GM23338 (cell line): ENCODE measurements at regions not wholly inside any gene's neighbourhood (a gene's known extent, or its start where the extent isn't known, plus 50 kb on each side); places are given as distances from the start of the nearest gene placed in this dataset.

Experiments
- ATAC-seq: fragments of 200-7000 bp; cut with Tn5 transposase; 3 replicates; pipeline ENCODE4 v1.9.1; 2020
- DNase-seq: peaks from one replicate; pipeline ENCODE4 v3.0.0-alpha.2; 2015; ENCODE audit warnings: low spot score
- H2AFZ ChIP-seq: fragments of 200-600 bp; sonication (generic); 2 replicates; pipeline ENCODE4 v1.8.0; 2016; ENCODE audit warnings: antibody characterized with exemption, mild to moderate bottlenecking, moderate library complexity
- H3F3A ChIP-seq: fragments of 200-600 bp; sonication (generic); replicated peaks from 2 replicates; pipeline ENCODE4 v1.8.0; 2017; ENCODE audit warnings: antibody characterized with exemption, mixed run types, low read depth
- H3K27ac ChIP-seq: fragments of 200-600 bp; sonication (generic); 2 replicates; pipeline ENCODE4 v1.6.1; 2016; ENCODE audit warnings: low read depth
- H3K27me3 ChIP-seq: fragments of 200-600 bp; sonication (generic); 2 replicates; pipeline ENCODE4 v1.8.0; 2016; ENCODE audit warnings: mild to moderate bottlenecking, mixed run types, moderate library complexity; ENCODE audit not compliant: insufficient read depth
- H3K36me3 ChIP-seq: fragments of 200-600 bp; sonication (generic); 2 replicates; pipeline ENCODE4 v1.8.0; 2016; ENCODE audit warnings: mild to moderate bottlenecking; ENCODE audit not compliant: insufficient read depth
- H3K4me1 ChIP-seq: fragments of 200-600 bp; sonication (generic); 2 replicates; pipeline ENCODE4 v1.8.0; 2016; ENCODE audit warnings: mild to moderate bottlenecking, moderate library complexity; ENCODE audit not compliant: insufficient read depth
- H3K4me2 ChIP-seq: fragments of 200-600 bp; sonication (generic); 2 replicates; pipeline ENCODE4 v1.7.1; 2017; ENCODE audit warnings: mixed run types
- H3K4me3 ChIP-seq: fragments of 200-600 bp; sonication (generic); 2 replicates; pipeline ENCODE4 v1.6.1; 2016; ENCODE audit warnings: mixed run types
- H3K79me2 ChIP-seq: fragments of 200-600 bp; sonication (generic); replicated peaks from 2 replicates; pipeline ENCODE4 v1.8.0; 2017; ENCODE audit warnings: mild to moderate bottlenecking; ENCODE audit not compliant: insufficient read depth
- H3K9me2 ChIP-seq: fragments of 200-600 bp; sonication (generic); 2 replicates; pipeline ENCODE4 v1.8.0; 2017; ENCODE audit not compliant: insufficient read depth
- H4K20me1 ChIP-seq: fragments of 200-600 bp; sonication (generic); replicated peaks from 2 replicates; pipeline ENCODE4 v1.8.0; 2017; ENCODE audit warnings: mild to moderate bottlenecking; ENCODE audit not compliant: insufficient read depth
- H3K27ac Mint-ChIP-seq: 2 replicates; pipeline ENCODE4 v1.8.0; 2020; ENCODE audit warnings: inconsistent platforms, mild to moderate bottlenecking, moderate library complexity, mixed read lengths
- H3K27me3 Mint-ChIP-seq: 3 replicates; pipeline ENCODE4 v1.8.0; 2022; ENCODE audit warnings: low read depth, mild to moderate bottlenecking, moderate library complexity, mixed read lengths, inconsistent platforms; ENCODE audit not compliant: insufficient read depth, poor library complexity
- H3K36me3 Mint-ChIP-seq: 3 replicates; pipeline ENCODE4 v1.8.0; 2021; ENCODE audit warnings: low read depth, mild to moderate bottlenecking, inconsistent platforms, moderate library complexity, mixed read lengths
- H3K4me1 Mint-ChIP-seq: 3 replicates; pipeline ENCODE4 v1.8.0; 2020; ENCODE audit warnings: mild to moderate bottlenecking, inconsistent platforms, mixed read lengths
- H3K4me3 Mint-ChIP-seq: 3 replicates; pipeline ENCODE4 v1.8.0; 2021; ENCODE audit warnings: moderate library complexity, mild to moderate bottlenecking, inconsistent platforms, mixed read lengths
- H3K9me3 Mint-ChIP-seq: 3 replicates; pipeline ENCODE4 v1.8.0; 2020; ENCODE audit warnings: moderate library complexity, mild to moderate bottlenecking, inconsistent platforms, mixed read lengths
- JUNB ChIP-seq: IDR thresholded peaks from one replicate; pipeline ENCODE4 v1.6.1; 2016; ENCODE audit warnings: antibody characterized with exemption; ENCODE audit not compliant: unreplicated experiment
- POLR2AphosphoS5 ChIP-seq: IDR thresholded peaks from 2 replicates; pipeline ENCODE4 v1.6.1; 2016; ENCODE audit warnings: antibody characterized with exemption, low read depth
- STAT1 ChIP-seq: IDR thresholded peaks from one replicate; pipeline ENCODE4 v1.6.1; 2016; ENCODE audit warnings: antibody characterized with exemption; ENCODE audit not compliant: unreplicated experiment
- TF ChIP-seq, protein P1 (sequence below): IDR thresholded peaks from one replicate; pipeline ENCODE4 v1.6.1; 2018; ENCODE audit warnings: antibody characterized with exemption; ENCODE audit not compliant: unreplicated experiment
- TF ChIP-seq, protein P2 (sequence below), 2 experiments: fragments of 200-600 bp in 1 of 2; sonication (generic) in 1 of 2; conservative IDR thresholded peaks; 2 replicates each; pipeline versions ENCODE4 v1.5.1 to v1.6.1; 2016 to 2017; ENCODE audit warnings: antibody characterized with exemption in 2 of 2, low read depth in 2 of 2, mild to moderate bottlenecking in 2 of 2, moderate library complexity in 1 of 2
- TF ChIP-seq, protein P3 (sequence below): IDR thresholded peaks from 2 replicates; pipeline ENCODE4 v1.6.1; 2016; ENCODE audit warnings: antibody characterized with exemption
- TF ChIP-seq, protein P4 (sequence below): fragments of 250-450 bp; sonication (Bioruptor Pico); IDR thresholded peaks from 2 replicates; pipeline ENCODE4 v1.5.0; 2020; ENCODE audit warnings: mild to moderate bottlenecking, moderate library complexity

DNA sequence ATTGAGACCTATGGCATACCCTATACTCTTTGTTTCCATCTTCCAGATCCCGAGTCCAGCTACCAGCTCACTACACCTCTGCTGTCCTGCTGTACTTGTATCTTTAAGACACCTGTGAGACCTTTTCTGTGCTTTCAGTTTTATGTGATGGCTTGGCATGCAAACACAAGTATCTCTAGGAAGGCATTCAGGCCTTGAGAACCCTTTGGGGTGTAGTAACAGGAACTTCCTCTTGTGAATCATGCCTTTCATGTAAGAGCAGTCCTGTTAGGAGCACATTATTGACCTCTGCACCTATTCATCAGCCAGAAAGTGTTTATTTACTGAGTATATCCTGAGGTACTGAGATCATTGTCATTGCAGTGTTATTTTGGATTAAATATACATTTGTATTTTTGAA lies 87.0 kb upstream of the HTR2A start:
- no peak overlapping the region for H3K27ac ChIP-seq
- no peak overlapping the region for H3K4me2 ChIP-seq
- DNase-seq (no peak), ATAC-seq (no peak)
- H3K9me2 ChIP-seq = no peaks in the 10 kb centered on the region
- H3K27ac Mint-ChIP-seq = no peak overlapping the region
- H3K9me3 Mint-ChIP-seq = no peaks in the 10 kb centered on the region
- no peaks in the 10 kb centered on the region for H3K79me2 ChIP-seq
- H3K4me1 Mint-ChIP-seq = no peaks in the 10 kb centered on the region
- no peaks in the 10 kb centered on the region for H3K36me3 Mint-ChIP-seq
- H3K27me3 ChIP-seq = no peaks in the 10 kb centered on the region
- H3K4me3 ChIP-seq = no peak overlapping the region
- TF ChIP-seq POLR2AphosphoS5 = no peak
- TF ChIP-seq, protein P1, sequence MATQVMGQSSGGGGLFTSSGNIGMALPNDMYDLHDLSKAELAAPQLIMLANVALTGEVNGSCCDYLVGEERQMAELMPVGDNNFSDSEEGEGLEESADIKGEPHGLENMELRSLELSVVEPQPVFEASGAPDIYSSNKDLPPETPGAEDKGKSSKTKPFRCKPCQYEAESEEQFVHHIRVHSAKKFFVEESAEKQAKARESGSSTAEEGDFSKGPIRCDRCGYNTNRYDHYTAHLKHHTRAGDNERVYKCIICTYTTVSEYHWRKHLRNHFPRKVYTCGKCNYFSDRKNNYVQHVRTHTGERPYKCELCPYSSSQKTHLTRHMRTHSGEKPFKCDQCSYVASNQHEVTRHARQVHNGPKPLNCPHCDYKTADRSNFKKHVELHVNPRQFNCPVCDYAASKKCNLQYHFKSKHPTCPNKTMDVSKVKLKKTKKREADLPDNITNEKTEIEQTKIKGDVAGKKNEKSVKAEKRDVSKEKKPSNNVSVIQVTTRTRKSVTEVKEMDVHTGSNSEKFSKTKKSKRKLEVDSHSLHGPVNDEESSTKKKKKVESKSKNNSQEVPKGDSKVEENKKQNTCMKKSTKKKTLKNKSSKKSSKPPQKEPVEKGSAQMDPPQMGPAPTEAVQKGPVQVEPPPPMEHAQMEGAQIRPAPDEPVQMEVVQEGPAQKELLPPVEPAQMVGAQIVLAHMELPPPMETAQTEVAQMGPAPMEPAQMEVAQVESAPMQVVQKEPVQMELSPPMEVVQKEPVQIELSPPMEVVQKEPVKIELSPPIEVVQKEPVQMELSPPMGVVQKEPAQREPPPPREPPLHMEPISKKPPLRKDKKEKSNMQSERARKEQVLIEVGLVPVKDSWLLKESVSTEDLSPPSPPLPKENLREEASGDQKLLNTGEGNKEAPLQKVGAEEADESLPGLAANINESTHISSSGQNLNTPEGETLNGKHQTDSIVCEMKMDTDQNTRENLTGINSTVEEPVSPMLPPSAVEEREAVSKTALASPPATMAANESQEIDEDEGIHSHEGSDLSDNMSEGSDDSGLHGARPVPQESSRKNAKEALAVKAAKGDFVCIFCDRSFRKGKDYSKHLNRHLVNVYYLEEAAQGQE = no peak
- TF ChIP-seq JUNB = no peak
- TF ChIP-seq STAT1 = no peak
- TF ChIP-seq, protein P2, sequence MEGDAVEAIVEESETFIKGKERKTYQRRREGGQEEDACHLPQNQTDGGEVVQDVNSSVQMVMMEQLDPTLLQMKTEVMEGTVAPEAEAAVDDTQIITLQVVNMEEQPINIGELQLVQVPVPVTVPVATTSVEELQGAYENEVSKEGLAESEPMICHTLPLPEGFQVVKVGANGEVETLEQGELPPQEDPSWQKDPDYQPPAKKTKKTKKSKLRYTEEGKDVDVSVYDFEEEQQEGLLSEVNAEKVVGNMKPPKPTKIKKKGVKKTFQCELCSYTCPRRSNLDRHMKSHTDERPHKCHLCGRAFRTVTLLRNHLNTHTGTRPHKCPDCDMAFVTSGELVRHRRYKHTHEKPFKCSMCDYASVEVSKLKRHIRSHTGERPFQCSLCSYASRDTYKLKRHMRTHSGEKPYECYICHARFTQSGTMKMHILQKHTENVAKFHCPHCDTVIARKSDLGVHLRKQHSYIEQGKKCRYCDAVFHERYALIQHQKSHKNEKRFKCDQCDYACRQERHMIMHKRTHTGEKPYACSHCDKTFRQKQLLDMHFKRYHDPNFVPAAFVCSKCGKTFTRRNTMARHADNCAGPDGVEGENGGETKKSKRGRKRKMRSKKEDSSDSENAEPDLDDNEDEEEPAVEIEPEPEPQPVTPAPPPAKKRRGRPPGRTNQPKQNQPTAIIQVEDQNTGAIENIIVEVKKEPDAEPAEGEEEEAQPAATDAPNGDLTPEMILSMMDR (conservative IDR thresholded peaks at IDR 0.05; ENCODE audit: low read depth in 2 of 2) = no peak
- TF ChIP-seq, protein P3, sequence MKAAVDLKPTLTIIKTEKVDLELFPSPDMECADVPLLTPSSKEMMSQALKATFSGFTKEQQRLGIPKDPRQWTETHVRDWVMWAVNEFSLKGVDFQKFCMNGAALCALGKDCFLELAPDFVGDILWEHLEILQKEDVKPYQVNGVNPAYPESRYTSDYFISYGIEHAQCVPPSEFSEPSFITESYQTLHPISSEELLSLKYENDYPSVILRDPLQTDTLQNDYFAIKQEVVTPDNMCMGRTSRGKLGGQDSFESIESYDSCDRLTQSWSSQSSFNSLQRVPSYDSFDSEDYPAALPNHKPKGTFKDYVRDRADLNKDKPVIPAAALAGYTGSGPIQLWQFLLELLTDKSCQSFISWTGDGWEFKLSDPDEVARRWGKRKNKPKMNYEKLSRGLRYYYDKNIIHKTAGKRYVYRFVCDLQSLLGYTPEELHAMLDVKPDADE = no peak
- TF ChIP-seq, protein P4, sequence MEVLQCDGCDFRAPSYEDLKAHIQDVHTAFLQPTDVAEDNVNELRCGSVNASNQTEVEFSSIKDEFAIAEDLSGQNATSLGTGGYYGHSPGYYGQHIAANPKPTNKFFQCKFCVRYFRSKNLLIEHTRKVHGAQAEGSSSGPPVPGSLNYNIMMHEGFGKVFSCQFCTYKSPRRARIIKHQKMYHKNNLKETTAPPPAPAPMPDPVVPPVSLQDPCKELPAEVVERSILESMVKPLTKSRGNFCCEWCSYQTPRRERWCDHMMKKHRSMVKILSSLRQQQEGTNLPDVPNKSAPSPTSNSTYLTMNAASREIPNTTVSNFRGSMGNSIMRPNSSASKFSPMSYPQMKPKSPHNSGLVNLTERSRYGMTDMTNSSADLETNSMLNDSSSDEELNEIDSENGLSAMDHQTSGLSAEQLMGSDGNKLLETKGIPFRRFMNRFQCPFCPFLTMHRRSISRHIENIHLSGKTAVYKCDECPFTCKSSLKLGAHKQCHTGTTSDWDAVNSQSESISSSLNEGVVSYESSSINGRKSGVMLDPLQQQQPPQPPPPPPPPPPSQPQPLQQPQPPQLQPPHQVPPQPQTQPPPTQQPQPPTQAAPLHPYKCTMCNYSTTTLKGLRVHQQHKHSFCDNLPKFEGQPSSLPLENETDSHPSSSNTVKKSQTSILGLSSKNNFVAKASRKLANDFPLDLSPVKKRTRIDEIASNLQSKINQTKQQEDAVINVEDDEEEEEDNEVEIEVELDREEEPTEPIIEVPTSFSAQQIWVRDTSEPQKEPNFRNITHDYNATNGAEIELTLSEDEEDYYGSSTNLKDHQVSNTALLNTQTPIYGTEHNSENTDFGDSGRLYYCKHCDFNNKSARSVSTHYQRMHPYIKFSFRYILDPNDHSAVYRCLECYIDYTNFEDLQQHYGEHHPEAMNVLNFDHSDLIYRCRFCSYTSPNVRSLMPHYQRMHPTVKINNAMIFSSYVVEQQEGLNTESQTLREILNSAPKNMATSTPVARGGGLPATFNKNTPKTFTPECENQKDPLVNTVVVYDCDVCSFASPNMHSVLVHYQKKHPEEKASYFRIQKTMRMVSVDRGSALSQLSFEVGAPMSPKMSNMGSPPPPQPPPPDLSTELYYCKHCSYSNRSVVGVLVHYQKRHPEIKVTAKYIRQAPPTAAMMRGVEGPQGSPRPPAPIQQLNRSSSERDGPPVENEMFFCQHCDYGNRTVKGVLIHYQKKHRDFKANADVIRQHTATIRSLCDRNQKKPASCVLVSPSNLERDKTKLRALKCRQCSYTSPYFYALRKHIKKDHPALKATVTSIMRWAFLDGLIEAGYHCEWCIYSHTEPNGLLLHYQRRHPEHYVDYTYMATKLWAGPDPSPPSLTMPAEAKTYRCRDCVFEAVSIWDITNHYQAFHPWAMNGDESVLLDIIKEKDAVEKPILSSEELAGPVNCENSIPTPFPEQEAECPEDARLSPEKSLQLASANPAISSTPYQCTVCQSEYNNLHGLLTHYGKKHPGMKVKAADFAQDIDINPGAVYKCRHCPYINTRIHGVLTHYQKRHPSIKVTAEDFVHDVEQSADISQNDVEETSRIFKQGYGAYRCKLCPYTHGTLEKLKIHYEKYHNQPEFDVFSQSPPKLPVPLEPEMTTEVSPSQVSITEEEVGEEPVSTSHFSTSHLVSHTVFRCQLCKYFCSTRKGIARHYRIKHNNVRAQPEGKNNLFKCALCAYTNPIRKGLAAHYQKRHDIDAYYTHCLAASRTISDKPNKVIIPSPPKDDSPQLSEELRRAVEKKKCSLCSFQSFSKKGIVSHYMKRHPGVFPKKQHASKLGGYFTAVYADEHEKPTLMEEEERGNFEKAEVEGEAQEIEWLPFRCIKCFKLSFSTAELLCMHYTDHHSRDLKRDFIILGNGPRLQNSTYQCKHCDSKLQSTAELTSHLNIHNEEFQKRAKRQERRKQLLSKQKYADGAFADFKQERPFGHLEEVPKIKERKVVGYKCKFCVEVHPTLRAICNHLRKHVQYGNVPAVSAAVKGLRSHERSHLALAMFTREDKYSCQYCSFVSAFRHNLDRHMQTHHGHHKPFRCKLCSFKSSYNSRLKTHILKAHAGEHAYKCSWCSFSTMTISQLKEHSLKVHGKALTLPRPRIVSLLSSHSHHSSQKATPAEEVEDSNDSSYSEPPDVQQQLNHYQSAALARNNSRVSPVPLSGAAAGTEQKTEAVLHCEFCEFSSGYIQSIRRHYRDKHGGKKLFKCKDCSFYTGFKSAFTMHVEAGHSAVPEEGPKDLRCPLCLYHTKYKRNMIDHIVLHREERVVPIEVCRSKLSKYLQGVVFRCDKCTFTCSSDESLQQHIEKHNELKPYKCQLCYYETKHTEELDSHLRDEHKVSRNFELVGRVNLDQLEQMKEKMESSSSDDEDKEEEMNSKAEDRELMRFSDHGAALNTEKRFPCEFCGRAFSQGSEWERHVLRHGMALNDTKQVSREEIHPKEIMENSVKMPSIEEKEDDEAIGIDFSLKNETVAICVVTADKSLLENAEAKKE = no peak
- H4K20me1 ChIP-seq = no peaks in the 10 kb centered on the region
- no peaks in the 10 kb centered on the region for H3K4me1 ChIP-seq
- H3K27me3 Mint-ChIP-seq = peaks cover 3% of the 10 kb centered on the region
- H3K4me3 Mint-ChIP-seq = no peak overlapping the region
- H3F3A ChIP-seq = no peaks in the 10 kb centered on the region
- no peaks in the 10 kb centered on the region for H3K36me3 ChIP-seq
- 0 out of 2 replicates have a peak overlapping the region, but pooled peaks have one; percentile 24 for H2AFZ ChIP-seq
